Activated T-helper 1 cell treated with anti-CD3 and anti-CD28 coated beads, Interleukin-12 subunit alpha, Interleukin-12 subunit beta, Interleukin-2, Interleukin-4 antibody, amounts not matched to agents 30 ng/mL and 10 ng/mL and 1 ng/mL, durations not matched to agents 14 hours and 24 hours and 36 hours (primary cell): ENCODE measurements at regions not wholly inside any gene's neighbourhood (a gene's known extent, or its start where the extent isn't known, plus 50 kb on each side); places are given as distances from the start of the nearest gene placed in this dataset.
"Not testable (repeated sequence)": the region's sequence is repeated elsewhere in the genome, so short reads cannot be mapped to it uniquely, and the experiment has no call there.

ENCODE experiments used
- DNase-seq: peaks from one replicate; pipeline ENCODE4 v3.0.0; 2021; ENCODE audit warnings: low spot score
- H3K27ac Mint-ChIP-seq: one replicate; pipeline ENCODE4 v1.8.0; 2021; ENCODE audit warnings: mild to moderate bottlenecking, mixed read lengths
- H3K27me3 Mint-ChIP-seq: one replicate; pipeline ENCODE4 v1.8.0; 2022; ENCODE audit warnings: mild to moderate bottlenecking, moderate library complexity, mixed read lengths; ENCODE audit not compliant: insufficient read depth
- H3K36me3 Mint-ChIP-seq: one replicate; pipeline ENCODE4 v1.8.0; 2021; ENCODE audit warnings: low read depth, mixed read lengths
- H3K4me1 Mint-ChIP-seq: one replicate; pipeline ENCODE4 v1.8.0; 2021; ENCODE audit warnings: low read depth, mixed read lengths
- H3K4me3 Mint-ChIP-seq: one replicate; pipeline ENCODE4 v1.8.0; 2021; ENCODE audit warnings: mild to moderate bottlenecking, moderate library complexity, mixed read lengths
- H3K9me3 Mint-ChIP-seq: one replicate; pipeline ENCODE4 v1.8.0; 2021; ENCODE audit warnings: mixed read lengths
- intact Hi-C: fragments of 100-400 bp; cut with micrococcal nuclease; formaldehyde crosslinking; loops from one replicate; pipeline ENCODE4 v1.15.1; 2024

DNA sequence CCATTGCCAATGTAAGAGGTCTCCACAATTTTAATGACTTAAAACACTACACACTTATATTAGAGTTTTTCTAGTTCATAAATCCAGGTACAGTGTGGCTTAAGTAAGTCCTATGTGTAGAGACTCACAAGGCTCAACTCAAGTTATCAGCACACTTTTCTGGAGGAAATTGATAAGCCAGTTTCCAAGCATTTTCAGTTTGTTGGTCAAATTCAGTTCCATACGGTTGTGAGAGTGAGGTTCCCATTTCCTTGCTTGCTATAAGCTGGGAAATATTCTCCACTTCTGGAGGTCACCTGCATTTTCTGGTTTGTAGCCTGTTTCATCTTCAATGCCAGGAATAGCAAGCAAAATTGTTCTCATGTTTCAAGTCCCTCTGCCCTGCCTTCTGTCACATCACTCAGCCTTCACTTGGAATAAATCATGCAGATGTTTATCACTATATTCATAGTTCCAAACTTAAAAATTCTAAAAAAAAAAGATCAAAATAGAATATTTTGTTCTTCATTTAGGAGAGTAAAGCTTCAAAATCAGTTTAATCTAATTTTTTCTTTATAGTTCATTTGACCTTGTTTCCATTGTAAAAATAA, 1137.5 kb upstream of the INTU start:
- Mint-ChIP-seq H3K36me3 (no peaks in the 10 kb centered on the region), H3K27me3 (no peaks in the 10 kb centered on the region), H3K9me3 (peaks cover 11% of the 10 kb centered on the region), H3K4me1 (no peaks in the 10 kb centered on the region), H3K27ac (no peak overlapping the region), H3K4me3 (no peak overlapping the region)
- DNase-seq: no peak
- intact Hi-C loops: no loop called here

- no peaks in the 10 kb centered on the region for H3K27me3 Mint-ChIP-seq
- no peaks in the 10 kb centered on the region for H3K4me1 Mint-ChIP-seq
- DNase-seq: no peak
- H3K9me3 Mint-ChIP-seq: no peaks in the 10 kb centered on the region
- H3K36me3 Mint-ChIP-seq: no peaks in the 10 kb centered on the region
- intact Hi-C loops: no loop called here
- H3K4me3 Mint-ChIP-seq: no peak overlapping the region
- no peak overlapping the region for H3K27ac Mint-ChIP-seq
Observed at GRCh38 chr4:126512979-126513378, 1119.8 kb upstream of the INTU start.

GRCh38 chr4:126513596-126513995, 1119.2 kb upstream of the INTU start:
- Mint-ChIP-seq H3K4me1 (no peaks in the 10 kb centered on the region), H3K36me3 (no peaks in the 10 kb centered on the region), H3K9me3 (no peaks in the 10 kb centered on the region), H3K27me3 (no peaks in the 10 kb centered on the region), H3K4me3 (no peak overlapping the region), H3K27ac (no peak overlapping the region)
- DNase-seq: no peak
- intact Hi-C loops: no loop called here

GRCh38 chr4:126520731-126521130, 1112.0 kb upstream of the INTU start:
- Mint-ChIP-seq H3K36me3 (no peaks in the 10 kb centered on the region), H3K4me1 (no peaks in the 10 kb centered on the region), H3K4me3 (no peak overlapping the region), H3K27me3 (no peaks in the 10 kb centered on the region), H3K9me3 (no peaks in the 10 kb centered on the region), H3K27ac (no peak overlapping the region)
- DNase-seq: no peak
- intact Hi-C loops: no loop called here

GRCh38 chr4:126525400-126525799, 1107.4 kb upstream of the INTU start:
- H3K27ac Mint-ChIP-seq, H3K4me3 Mint-ChIP-seq, DNase-seq, H3K9me3 Mint-ChIP-seq, intact Hi-C loops, H3K27me3 Mint-ChIP-seq, H3K4me1 Mint-ChIP-seq, H3K36me3 Mint-ChIP-seq: not testable (repeated sequence)

- intact Hi-C loops: no loop called here
- no peaks in the 10 kb centered on the region for H3K4me1 Mint-ChIP-seq
- H3K27me3 Mint-ChIP-seq: no peaks in the 10 kb centered on the region
- no peak overlapping the region for H3K27ac Mint-ChIP-seq
- H3K4me3 Mint-ChIP-seq: no peak overlapping the region
- DNase-seq: no peak
- peaks cover 7% of the 10 kb centered on the region for H3K9me3 Mint-ChIP-seq
- no peaks in the 10 kb centered on the region for H3K36me3 Mint-ChIP-seq
Observed at GRCh38 chr4:126526335-126526734, 1106.4 kb upstream of the INTU start.

- Mint-ChIP-seq H3K9me3 (peaks cover 7% of the 10 kb centered on the region), H3K36me3 (no peaks in the 10 kb centered on the region), H3K27ac (no peak overlapping the region), H3K4me3 (no peak overlapping the region), H3K27me3 (no peaks in the 10 kb centered on the region), H3K4me1 (no peaks in the 10 kb centered on the region)
- no peak for DNase-seq
- intact Hi-C loops: no loop called here
Observed at GRCh38 chr4:126529997-126530396, 1102.8 kb upstream of the INTU start.

- Mint-ChIP-seq H3K9me3 (peaks cover 7% of the 10 kb centered on the region), H3K27me3 (no peaks in the 10 kb centered on the region)
Observed at GRCh38 chr4:126530996-126531585, 1101.7 kb upstream of the INTU start.

GRCh38 chr4:126532527-126532926, 1100.2 kb upstream of the INTU start:
- Mint-ChIP-seq H3K27me3 (no peaks in the 10 kb centered on the region), H3K9me3 (peaks cover 3% of the 10 kb centered on the region), H3K4me3 (no peak overlapping the region), H3K27ac (no peak overlapping the region), H3K36me3 (no peaks in the 10 kb centered on the region), H3K4me1 (no peaks in the 10 kb centered on the region)
- no peak for DNase-seq
- intact Hi-C loops: no loop called here

More at GRCh38 chr4:126530996-126531585, 1101.7 kb upstream of the INTU start:
- intact Hi-C loops: no loop called here
- Mint-ChIP-seq H3K36me3 (no peaks in the 10 kb centered on the region), H3K4me3 (no peak overlapping the region), H3K27ac (no peak overlapping the region), H3K4me1 (no peaks in the 10 kb centered on the region)
- no peak for DNase-seq

GRCh38 chr4:126533146-126533805, 1099.5 kb upstream of the INTU start:
- DNase-seq: no peak
- H3K4me1 Mint-ChIP-seq: no peaks in the 10 kb centered on the region
- peaks cover 3% of the 10 kb centered on the region for H3K9me3 Mint-ChIP-seq
- H3K4me3 Mint-ChIP-seq: no peak overlapping the region
- no peaks in the 10 kb centered on the region for H3K27me3 Mint-ChIP-seq
- H3K27ac Mint-ChIP-seq: no peak overlapping the region
- no peaks in the 10 kb centered on the region for H3K36me3 Mint-ChIP-seq
- intact Hi-C loops: no loop called here

GRCh38 chr4:126539771-126540170, 1093.0 kb upstream of the INTU start:
- no peak for DNase-seq
- no peaks in the 10 kb centered on the region for H3K9me3 Mint-ChIP-seq
- H3K36me3 Mint-ChIP-seq: no peaks in the 10 kb centered on the region
- H3K4me1 Mint-ChIP-seq: no peaks in the 10 kb centered on the region
- no peak overlapping the region for H3K27ac Mint-ChIP-seq
- H3K27me3 Mint-ChIP-seq: no peaks in the 10 kb centered on the region
- H3K4me3 Mint-ChIP-seq: no peak overlapping the region
- intact Hi-C loops: no loop called here

GRCh38 chr4:126541820-126542219, 1090.9 kb upstream of the INTU start:
- Mint-ChIP-seq H3K27ac (no peak overlapping the region), H3K36me3 (no peaks in the 10 kb centered on the region), H3K4me1 (no peaks in the 10 kb centered on the region), H3K9me3 (no peaks in the 10 kb centered on the region), H3K4me3 (no peak overlapping the region), H3K27me3 (no peaks in the 10 kb centered on the region)
- DNase-seq: no peak
- intact Hi-C loops: no loop called here

GRCh38 chr4:126544276-126544675, 1088.5 kb upstream of the INTU start:
- Mint-ChIP-seq H3K4me1 (no peaks in the 10 kb centered on the region), H3K27me3 (no peaks in the 10 kb centered on the region), H3K4me3 (no peak overlapping the region), H3K36me3 (no peaks in the 10 kb centered on the region), H3K27ac (no peak overlapping the region), H3K9me3 (no peaks in the 10 kb centered on the region)
- no peak for DNase-seq
- intact Hi-C loops: no loop called here
